ENCODE measurements at regions not wholly inside any gene's neighbourhood (a gene's known extent, or its start where the extent isn't known, plus 50 kb on each side); places are given as distances from the start of the nearest gene placed in this dataset.

DNA sequence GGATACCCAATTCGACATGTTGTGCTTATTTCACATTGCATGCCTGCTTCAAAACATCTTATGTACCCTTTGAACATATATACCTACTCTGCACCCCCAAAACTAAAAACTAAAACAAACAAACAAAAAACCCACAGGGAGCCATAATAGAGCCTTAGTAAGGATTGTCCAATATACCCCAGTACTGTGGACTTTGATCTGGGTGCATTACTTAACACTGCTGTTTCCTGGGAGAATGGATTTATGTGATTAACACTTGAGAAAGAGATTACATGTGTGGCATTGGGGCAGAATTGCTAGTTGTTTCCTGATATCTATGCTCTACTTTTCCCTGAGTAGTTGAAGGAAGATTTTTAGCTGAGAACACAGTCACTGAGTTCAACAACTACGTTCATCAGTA lies 583.4 kb upstream of the ROBO1 start:
- TF ChIP-seq, protein P1, sequence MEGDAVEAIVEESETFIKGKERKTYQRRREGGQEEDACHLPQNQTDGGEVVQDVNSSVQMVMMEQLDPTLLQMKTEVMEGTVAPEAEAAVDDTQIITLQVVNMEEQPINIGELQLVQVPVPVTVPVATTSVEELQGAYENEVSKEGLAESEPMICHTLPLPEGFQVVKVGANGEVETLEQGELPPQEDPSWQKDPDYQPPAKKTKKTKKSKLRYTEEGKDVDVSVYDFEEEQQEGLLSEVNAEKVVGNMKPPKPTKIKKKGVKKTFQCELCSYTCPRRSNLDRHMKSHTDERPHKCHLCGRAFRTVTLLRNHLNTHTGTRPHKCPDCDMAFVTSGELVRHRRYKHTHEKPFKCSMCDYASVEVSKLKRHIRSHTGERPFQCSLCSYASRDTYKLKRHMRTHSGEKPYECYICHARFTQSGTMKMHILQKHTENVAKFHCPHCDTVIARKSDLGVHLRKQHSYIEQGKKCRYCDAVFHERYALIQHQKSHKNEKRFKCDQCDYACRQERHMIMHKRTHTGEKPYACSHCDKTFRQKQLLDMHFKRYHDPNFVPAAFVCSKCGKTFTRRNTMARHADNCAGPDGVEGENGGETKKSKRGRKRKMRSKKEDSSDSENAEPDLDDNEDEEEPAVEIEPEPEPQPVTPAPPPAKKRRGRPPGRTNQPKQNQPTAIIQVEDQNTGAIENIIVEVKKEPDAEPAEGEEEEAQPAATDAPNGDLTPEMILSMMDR (IDR thresholded peaks at IDR 0.05), result no peak
- no peak for TF ChIP-seq POLR2AphosphoS5 (IDR thresholded peaks at IDR 0.05)

Data from prostate gland (tissue), 2 donors.